ENCODE measurements at regions not wholly inside any gene's neighbourhood (a gene's known extent, or its start where the extent isn't known, plus 50 kb on each side); places are given as distances from the start of the nearest gene placed in this dataset.

GRCh38 chr10:124186956-124187355 lies 93.6 kb upstream of the CHST15 start:
- no peak for DNase-seq (ENCODE audit: low read depth in 2 of 3, low spot score in 2 of 3)

GRCh38 chr10:124185084-124185483 lies 91.7 kb upstream of the CHST15 start:
- no peak for DNase-seq (ENCODE audit: low read depth in 2 of 3, low spot score in 2 of 3)

GRCh38 chr10:124184208-124184830 lies 90.9 kb upstream of the CHST15 start:
- DNase-seq (ENCODE audit: low read depth in 2 of 3, low spot score in 2 of 3): no peak

- DNase-seq (ENCODE audit: low read depth in 2 of 3, low spot score in 2 of 3): no peak
Observed at GRCh38 chr10:124183617-124184016, 90.2 kb upstream of the CHST15 start.

GRCh38 chr10:124182088-124182541 lies 88.7 kb upstream of the CHST15 start:
- DNase-seq (ENCODE audit: low read depth in 2 of 3, low spot score in 2 of 3): no peak

GRCh38 chr10:124181656-124182055 lies 88.3 kb upstream of the CHST15 start:
- no peak for DNase-seq (ENCODE audit: low read depth in 2 of 3, low spot score in 2 of 3)

GRCh38 chr10:124180947-124181549 lies 87.7 kb upstream of the CHST15 start:
- no peak for DNase-seq (ENCODE audit: low read depth in 2 of 3, low spot score in 2 of 3)

- no peak for DNase-seq (ENCODE audit: low read depth in 2 of 3, low spot score in 2 of 3)
Observed at GRCh38 chr10:124180044-124180745, 86.8 kb upstream of the CHST15 start.

- DNase-seq (ENCODE audit: low read depth in 2 of 3, low spot score in 2 of 3): no peak
Observed at GRCh38 chr10:124179308-124180043, 86.1 kb upstream of the CHST15 start.

GRCh38 chr10:124177180-124177518 lies 83.8 kb upstream of the CHST15 start:
- DNase-seq (ENCODE audit: low read depth in 2 of 3, low spot score in 2 of 3): no peak

GRCh38 chr10:124176349-124177179 lies 83.2 kb upstream of the CHST15 start:
- no peak for DNase-seq (ENCODE audit: low read depth in 2 of 3, low spot score in 2 of 3)

- no peak for DNase-seq (ENCODE audit: low read depth in 2 of 3, low spot score in 2 of 3)
Observed at GRCh38 chr10:124175701-124176348, 82.4 kb upstream of the CHST15 start.

GRCh38 chr10:124174673-124175645 lies 81.6 kb upstream of the CHST15 start:
- no peak for DNase-seq (ENCODE audit: low read depth in 2 of 3, low spot score in 2 of 3)

GRCh38 chr10:124174071-124174566 lies 80.7 kb upstream of the CHST15 start:
- DNase-seq (ENCODE audit: low read depth in 2 of 3, low spot score in 2 of 3): no peak

GRCh38 chr10:124173298-124173900 lies 80.0 kb upstream of the CHST15 start:
- no peak for DNase-seq (ENCODE audit: low read depth in 2 of 3, low spot score in 2 of 3)

GRCh38 chr10:124172181-124172916 lies 79.0 kb upstream of the CHST15 start:
- no peak for DNase-seq (ENCODE audit: low read depth in 2 of 3, low spot score in 2 of 3)

GRCh38 chr10:124171561-124171960 lies 78.2 kb upstream of the CHST15 start:
- DNase-seq (ENCODE audit: low read depth in 2 of 3, low spot score in 2 of 3): no peak

GRCh38 chr10:124170631-124171030 lies 77.2 kb upstream of the CHST15 start:
- DNase-seq (ENCODE audit: low read depth in 2 of 3, low spot score in 2 of 3): no peak
